ENCODE measurements at regions not wholly inside any gene's neighbourhood (a gene's known extent, or its start where the extent isn't known, plus 50 kb on each side); places are given as distances from the start of the nearest gene placed in this dataset.

DNA sequence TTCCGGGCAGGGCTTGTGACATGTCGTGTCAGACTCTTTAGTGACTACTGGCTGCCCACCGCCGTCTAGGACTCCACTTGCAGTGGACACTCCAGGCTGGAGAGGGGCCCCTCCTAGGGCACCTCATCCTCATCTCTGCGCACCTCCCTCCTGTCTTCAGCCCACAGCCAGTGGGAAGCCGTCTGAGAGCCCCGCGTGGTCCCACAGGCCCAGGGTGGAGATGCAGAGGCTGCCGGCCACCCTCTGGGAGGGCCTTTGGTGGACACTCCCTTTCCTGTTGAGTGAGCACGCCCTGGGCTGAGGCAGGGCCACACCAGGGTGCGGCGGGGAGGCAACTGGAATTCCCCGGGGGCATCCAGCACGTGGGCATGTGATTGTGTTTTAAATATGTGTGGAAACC, 80.5 kb downstream of the IRX2 start:
- no peaks in the 10 kb centered on the region for H3K27me3 Mint-ChIP-seq
- H3K4me1 Mint-ChIP-seq, result no peaks in the 10 kb centered on the region
- H3K27ac Mint-ChIP-seq, result no peak overlapping the region
- H3K36me3 Mint-ChIP-seq, result no peaks in the 10 kb centered on the region
- H3K4me3 Mint-ChIP-seq, result no peak overlapping the region
- no peaks in the 10 kb centered on the region for H3K9me3 Mint-ChIP-seq

DNA sequence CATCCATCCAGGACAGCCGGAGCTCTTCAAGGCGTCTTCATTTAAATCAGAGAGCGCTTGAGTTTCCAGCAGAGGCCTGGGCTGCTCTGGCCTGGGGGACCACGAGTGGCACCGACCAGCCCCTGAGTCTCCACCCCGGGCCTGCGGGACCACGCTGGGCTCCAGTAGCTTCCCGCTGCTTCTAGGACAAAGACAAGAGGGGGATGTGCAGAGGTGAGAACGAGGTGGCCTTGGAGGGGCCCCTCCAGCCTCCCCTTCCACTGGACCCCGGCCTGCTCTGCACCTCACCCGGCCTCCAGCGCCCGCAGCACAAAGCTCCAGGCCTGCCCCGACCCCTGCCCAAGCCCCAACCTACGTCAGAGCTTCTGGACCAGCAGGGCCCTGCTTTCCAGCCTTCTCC, 81.6 kb downstream of the IRX2 start:
- no peak overlapping the region for H3K4me3 Mint-ChIP-seq
- H3K27me3 Mint-ChIP-seq, result no peaks in the 10 kb centered on the region
- no peaks in the 10 kb centered on the region for H3K4me1 Mint-ChIP-seq
- H3K9me3 Mint-ChIP-seq, result no peaks in the 10 kb centered on the region
- H3K36me3 Mint-ChIP-seq, result no peaks in the 10 kb centered on the region
- H3K27ac Mint-ChIP-seq, result no peak overlapping the region

DNA sequence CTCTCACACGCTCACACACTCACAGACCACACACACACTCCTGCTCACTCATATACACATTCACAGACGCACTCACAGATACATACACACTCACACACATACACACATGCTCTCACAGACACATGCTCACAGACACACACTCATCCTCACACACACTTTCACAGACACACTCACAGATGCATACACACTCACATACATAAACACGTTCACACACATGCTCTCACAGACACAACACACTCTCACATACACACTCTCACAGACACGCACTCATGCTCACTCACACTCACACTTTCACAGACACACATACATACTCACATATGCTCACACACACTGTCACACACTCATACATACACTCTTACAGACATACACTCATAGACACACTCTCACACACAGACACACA, 82.2 kb downstream of the IRX2 start:
- no peaks in the 10 kb centered on the region for H3K9me3 Mint-ChIP-seq
- H3K4me3 Mint-ChIP-seq, result no peak overlapping the region
- no peaks in the 10 kb centered on the region for H3K36me3 Mint-ChIP-seq
- H3K4me1 Mint-ChIP-seq, result no peaks in the 10 kb centered on the region
- no peak overlapping the region for H3K27ac Mint-ChIP-seq
- no peaks in the 10 kb centered on the region for H3K27me3 Mint-ChIP-seq

DNA sequence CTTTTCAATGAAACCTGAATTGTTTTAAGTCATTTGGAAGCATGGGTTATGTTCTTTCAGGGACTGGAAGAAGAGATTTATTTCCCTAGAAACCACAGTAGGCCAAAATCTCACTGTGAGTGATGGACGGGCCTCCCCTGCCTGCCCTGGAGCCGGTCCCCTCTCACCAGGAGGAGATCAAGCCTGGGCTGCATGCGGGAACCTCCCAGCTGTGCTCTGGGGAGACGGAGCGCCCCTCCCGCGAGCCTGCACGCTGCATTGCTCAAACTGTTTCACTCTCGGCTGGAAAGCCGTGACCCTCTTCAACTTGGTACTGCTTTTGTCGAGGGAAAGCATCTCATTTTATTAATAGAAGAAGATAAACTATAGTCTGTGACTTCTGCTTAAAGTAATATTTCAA, 85.4 kb downstream of the IRX2 start:
- H3K4me3 Mint-ChIP-seq, result no peak overlapping the region
- no peaks in the 10 kb centered on the region for H3K4me1 Mint-ChIP-seq
- H3K9me3 Mint-ChIP-seq, result peaks cover 0 to 5% (median 0%) of the 10 kb centered on the region in 3 donors
- H3K27me3 Mint-ChIP-seq, result no peaks in the 10 kb centered on the region
- H3K36me3 Mint-ChIP-seq, result no peaks in the 10 kb centered on the region
- H3K27ac Mint-ChIP-seq, result no peak overlapping the region

DNA sequence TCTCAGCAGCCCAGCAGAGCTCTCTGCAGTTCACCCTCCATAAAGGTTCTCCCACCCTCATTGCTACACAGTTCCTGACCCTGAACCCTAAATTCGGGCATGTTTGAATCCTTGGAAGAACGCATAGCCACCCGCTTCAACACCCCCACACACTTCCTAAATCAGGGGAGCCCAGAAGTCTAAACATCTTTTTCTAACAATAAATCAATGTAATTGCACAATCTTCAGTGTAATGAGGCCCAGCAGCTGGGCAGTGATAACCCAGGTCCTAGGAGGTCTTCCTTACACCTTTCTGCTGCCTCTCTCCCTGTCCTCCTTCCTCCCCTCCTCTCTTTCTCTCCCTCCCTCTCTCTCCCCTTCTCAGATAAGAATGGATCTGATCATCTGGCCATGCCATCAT, 88.0 kb downstream of the IRX2 start:
- no peak overlapping the region for H3K27ac Mint-ChIP-seq
- H3K27me3 Mint-ChIP-seq, result no peaks in the 10 kb centered on the region
- no peak overlapping the region for H3K4me3 Mint-ChIP-seq
- H3K4me1 Mint-ChIP-seq, result no peaks in the 10 kb centered on the region
- H3K36me3 Mint-ChIP-seq, result no peaks in the 10 kb centered on the region
- H3K9me3 Mint-ChIP-seq, result peaks cover 0 to 5% (median 3%) of the 10 kb centered on the region in 3 donors

DNA sequence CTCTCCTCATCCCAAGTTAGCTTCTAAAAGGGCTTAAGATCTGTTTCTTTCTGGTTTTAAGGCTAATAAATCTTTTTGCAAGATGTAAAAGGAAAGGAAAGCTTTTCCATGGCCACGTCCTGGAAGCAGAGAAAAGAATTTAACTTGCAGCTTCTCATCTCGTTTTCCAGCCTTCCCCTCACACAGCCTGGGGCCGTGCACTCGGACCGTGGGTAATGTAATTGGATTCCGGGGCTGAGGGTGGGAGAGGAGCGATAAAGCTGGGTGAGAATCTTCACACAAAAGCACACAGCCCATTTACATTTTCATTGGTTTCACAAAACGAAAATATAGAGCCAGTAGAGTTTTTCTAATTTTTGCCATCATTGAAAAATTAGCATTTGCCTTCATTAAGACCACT, 91.2 kb downstream of the IRX2 start:
- Mint-ChIP-seq H3K9me3 (peaks cover 2 to 5% (median 3%) of the 10 kb centered on the region in 3 donors), H3K36me3 (no peaks in the 10 kb centered on the region), H3K4me1 (no peaks in the 10 kb centered on the region), H3K27me3 (no peaks in the 10 kb centered on the region), H3K27ac (no peak overlapping the region), H3K4me3 (no peak overlapping the region)

DNA sequence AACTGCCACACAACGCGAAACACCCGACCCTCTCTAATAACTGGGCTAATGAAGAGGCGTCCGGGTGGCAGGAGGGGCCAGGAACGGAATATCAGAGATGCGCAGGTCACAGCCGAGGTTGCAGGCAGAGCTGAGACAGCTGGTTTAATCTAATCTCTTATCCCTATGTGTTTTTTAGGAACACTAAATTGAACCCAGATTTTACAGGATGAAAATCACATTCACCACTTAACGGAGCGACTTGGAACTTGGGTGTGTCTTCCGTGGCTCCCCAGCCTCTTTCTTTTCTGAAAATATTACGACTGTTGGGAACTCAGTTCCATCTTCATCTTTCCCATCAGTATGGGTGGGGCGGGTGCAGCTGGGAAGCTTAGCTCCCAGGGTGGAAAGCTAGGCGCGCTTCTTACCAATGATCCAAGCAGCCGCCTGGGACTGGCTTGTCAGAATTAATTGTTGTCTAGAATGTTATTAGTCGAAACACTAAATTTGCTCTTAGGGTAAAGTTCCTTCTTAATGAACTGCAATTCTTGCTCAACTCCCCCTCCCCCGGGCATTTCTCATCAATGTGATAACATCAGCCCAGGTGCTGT, 92.5 kb downstream of the IRX2 start:
- Mint-ChIP-seq H3K9me3 (peaks cover 2 to 5% (median 3%) of the 10 kb centered on the region in 3 donors), H3K4me1 (no peaks in the 10 kb centered on the region), H3K4me3 (no peak overlapping the region), H3K27ac (no peak overlapping the region), H3K36me3 (no peaks in the 10 kb centered on the region), H3K27me3 (no peaks in the 10 kb centered on the region)

DNA sequence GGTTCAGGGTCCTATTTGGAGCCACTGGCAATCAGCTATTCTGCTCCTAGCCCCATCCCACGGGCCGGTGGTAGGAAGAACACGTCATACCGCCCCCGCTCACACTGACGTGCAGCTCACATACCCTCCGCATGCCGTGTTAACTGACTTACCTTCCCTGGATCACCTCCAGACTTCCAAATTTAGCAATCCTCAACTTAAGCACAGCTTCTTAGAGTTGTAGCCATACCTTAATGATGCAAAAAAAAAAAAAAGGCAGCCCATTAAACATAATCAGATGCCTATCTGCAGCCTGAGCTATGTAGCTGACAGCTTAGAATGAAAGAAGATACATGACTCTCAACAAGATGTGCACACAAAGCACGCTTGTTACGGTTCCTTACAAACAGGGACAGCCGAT, 93.0 kb downstream of the IRX2 start:
- Mint-ChIP-seq H3K9me3 (peaks cover 2 to 5% (median 3%) of the 10 kb centered on the region in 3 donors), H3K36me3 (no peaks in the 10 kb centered on the region), H3K27ac (no peak overlapping the region), H3K4me3 (no peak overlapping the region), H3K27me3 (no peaks in the 10 kb centered on the region), H3K4me1 (no peaks in the 10 kb centered on the region)

DNA sequence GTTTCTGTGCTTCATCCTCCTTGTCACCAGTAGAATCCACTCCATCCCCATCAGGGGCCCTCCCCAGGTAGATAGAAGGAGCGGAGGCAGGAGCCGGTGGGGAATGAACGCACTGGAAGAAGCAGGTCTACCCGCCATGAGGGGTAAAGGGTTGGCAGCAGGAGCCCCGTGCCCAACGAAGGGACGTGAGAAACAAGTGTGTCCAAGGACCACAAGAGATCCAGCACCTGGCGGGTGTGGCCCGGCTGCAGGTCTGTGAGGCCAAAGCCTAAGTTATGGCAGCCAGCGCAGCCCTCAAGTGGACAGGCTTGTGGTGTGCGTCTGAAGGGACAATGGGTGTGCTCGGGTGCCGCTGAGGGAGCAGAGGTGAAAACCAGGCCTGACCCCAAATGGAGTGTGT, 94.3 kb downstream of the IRX2 start:
- H3K4me3 Mint-ChIP-seq, result no peak overlapping the region
- no peaks in the 10 kb centered on the region for H3K36me3 Mint-ChIP-seq
- H3K4me1 Mint-ChIP-seq, result no peaks in the 10 kb centered on the region
- peaks cover 2 to 5% (median 3%) of the 10 kb centered on the region in 3 donors for H3K9me3 Mint-ChIP-seq
- H3K27ac Mint-ChIP-seq, result no peak overlapping the region
- no peaks in the 10 kb centered on the region for H3K27me3 Mint-ChIP-seq

DNA sequence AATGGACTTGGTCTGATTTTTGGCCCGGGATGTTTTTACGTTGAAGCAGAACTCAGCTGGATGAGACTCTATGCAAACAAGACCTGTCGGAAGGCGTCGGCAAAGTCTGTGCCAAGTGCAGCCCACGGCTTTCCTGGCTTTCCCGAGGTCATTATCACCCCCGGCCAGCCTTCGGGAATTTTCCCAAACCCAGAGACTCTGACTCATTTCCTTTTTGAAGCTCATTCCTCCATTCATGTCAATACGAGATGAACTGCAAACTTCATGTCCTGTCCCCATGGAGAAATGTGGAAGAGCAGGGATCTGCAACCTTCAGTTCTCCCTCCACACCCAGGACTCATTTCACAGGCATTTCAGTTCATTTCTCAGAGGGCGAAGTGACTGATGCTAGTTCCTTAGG, 95.3 kb downstream of the IRX2 start:
- H3K4me1 Mint-ChIP-seq, result no peaks in the 10 kb centered on the region
- H3K27me3 Mint-ChIP-seq, result no peaks in the 10 kb centered on the region
- H3K9me3 Mint-ChIP-seq, result peaks cover 0 to 4% (median 2%) of the 10 kb centered on the region in 3 donors
- H3K27ac Mint-ChIP-seq, result no peak overlapping the region
- no peaks in the 10 kb centered on the region for H3K36me3 Mint-ChIP-seq
- H3K4me3 Mint-ChIP-seq, result no peak overlapping the region

DNA sequence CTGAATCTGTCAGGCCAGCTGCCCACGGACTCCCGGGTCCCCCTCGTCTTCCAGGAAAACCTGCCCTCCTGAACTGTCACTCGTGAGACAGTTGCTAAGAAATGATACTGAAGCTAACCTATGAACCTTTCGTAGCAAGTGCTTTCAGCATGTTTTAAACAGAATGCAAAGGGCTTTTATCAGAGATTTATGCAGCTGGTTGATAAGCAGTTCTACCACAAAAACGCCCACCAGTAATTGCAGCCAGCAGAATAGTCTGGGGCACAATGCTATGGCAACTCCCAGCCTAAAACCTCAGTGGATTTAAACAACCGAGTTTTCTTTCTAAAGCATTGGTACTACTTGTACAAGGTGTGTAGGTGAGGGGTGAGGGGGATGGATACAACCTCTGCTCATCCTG, 97.5 kb downstream of the IRX2 start:
- no peaks in the 10 kb centered on the region for H3K4me1 Mint-ChIP-seq
- no peaks in the 10 kb centered on the region for H3K36me3 Mint-ChIP-seq
- no peak overlapping the region for H3K27ac Mint-ChIP-seq
- H3K27me3 Mint-ChIP-seq, result no peaks in the 10 kb centered on the region
- H3K4me3 Mint-ChIP-seq, result no peak overlapping the region
- peaks cover 0 to 4% (median 4%) of the 10 kb centered on the region in 3 donors for H3K9me3 Mint-ChIP-seq

DNA sequence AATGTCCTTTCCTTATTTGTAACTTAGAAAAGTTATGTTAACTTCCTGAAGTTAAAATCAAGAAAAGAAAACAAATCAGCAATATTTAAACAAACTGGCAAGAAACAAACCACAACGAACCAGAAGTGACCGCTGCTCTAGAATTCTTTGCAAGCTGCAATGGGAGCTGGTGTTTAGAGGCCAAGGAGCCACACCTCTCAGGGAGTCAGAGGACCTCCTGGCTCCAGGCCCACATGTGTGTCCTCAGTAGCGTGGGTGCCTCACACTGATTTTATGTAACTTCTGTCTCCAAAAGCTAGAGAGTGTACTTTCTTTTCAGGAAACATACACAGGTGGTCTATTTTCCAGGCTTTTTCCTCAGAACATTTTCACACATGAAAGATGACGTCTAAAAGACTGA, 100.4 kb downstream of the IRX2 start:
- no peak overlapping the region for H3K4me3 Mint-ChIP-seq

DNA sequence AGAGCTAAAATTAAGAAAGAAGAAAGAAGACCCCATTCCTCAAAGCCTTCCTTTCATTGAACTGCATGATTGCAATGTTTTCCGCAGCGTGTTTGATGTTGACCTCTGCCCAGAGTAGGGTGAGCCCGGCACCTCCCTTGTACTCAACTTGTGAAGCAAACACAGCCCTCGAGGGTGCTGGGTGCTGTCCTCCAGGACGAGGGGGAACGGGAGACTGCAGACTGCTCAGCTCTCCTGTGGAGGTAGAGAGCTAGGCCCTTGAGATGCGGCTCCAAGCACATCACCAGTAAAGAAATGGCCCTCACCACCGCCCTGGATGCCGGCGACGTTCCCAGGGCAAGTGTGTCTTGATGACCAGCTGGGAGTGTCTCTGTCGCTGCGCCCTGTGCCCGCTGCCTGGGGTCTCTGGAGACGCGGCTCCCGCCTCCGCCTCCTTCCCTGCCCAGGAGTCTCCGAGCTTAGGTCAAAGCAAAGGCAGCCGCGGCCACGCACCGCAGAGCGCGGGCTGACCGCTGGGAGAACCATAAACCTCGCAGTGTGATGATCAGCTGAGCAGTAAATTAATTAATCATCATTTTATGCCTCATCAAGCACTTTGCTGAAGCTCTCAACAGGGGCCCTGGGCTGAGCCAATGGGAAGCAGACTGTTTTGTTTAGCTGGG, 108.7 kb downstream of the IRX2 start:
- H3K9me3 Mint-ChIP-seq, result peaks cover 0 to 5% (median 2%) of the 10 kb centered on the region in 3 donors
- H3K4me3 Mint-ChIP-seq, result no peak overlapping the region
- no peaks in the 10 kb centered on the region for H3K4me1 Mint-ChIP-seq
- H3K27me3 Mint-ChIP-seq, result no peaks in the 10 kb centered on the region
- H3K27ac Mint-ChIP-seq, result no peak overlapping the region
- H3K36me3 Mint-ChIP-seq, result no peaks in the 10 kb centered on the region

More for the DNA sequence above, 100.4 kb downstream of the IRX2 start:
- no peaks in the 10 kb centered on the region for H3K4me1 Mint-ChIP-seq
- H3K9me3 Mint-ChIP-seq, result peaks cover 0 to 10% (median 2%) of the 10 kb centered on the region in 3 donors
- no peaks in the 10 kb centered on the region for H3K27me3 Mint-ChIP-seq
- no peaks in the 10 kb centered on the region for H3K36me3 Mint-ChIP-seq
- no peak overlapping the region for H3K27ac Mint-ChIP-seq

DNA sequence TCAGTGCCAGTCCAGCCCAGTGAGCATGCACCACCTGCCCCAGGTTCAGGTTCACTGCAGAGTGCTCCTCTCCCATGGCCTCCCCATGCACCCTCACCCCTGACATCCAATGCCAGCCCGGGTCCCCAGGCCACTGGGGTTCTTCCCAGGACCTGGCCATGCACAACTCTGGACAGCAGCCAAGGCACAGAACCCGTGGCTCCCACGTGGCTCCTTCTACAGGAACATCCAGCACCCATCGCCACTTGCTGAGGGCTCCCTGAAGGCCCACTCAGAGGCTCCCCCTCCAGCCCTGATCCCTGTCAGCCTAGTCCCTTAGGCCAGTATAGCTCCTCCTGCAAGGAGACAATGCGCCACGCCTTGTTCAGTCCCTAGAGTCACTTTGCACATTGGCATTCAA, 110.8 kb downstream of the IRX2 start:
- no peak overlapping the region for H3K4me3 Mint-ChIP-seq
- no peaks in the 10 kb centered on the region for H3K27me3 Mint-ChIP-seq
- no peaks in the 10 kb centered on the region for H3K4me1 Mint-ChIP-seq
- H3K36me3 Mint-ChIP-seq, result no peaks in the 10 kb centered on the region
- peaks cover 0 to 8% (median 2%) of the 10 kb centered on the region in 3 donors for H3K9me3 Mint-ChIP-seq
- no peak overlapping the region for H3K27ac Mint-ChIP-seq

DNA sequence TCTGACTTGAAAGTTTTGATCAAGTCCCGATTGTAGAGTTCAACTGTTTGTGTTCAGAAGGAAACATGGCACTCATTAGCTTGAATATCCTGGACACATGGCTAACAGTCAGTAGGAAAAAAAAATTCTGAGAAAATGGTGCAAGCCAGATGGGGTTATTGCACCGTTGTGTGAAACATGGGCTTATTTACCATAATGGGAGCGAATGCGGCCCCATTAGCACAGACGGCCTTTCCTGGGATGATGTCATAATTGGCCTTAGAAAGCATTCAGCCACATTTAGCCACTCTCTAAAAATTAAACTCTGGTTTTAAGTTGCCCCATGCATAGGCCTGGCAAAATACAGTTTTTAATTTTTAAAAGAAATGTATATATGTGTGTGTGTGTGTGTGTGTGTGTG, 112.1 kb downstream of the IRX2 start:
- H3K27ac Mint-ChIP-seq, result no peak overlapping the region
- H3K4me3 Mint-ChIP-seq, result no peak overlapping the region
- H3K4me1 Mint-ChIP-seq, result no peaks in the 10 kb centered on the region
- H3K36me3 Mint-ChIP-seq, result no peaks in the 10 kb centered on the region
- H3K9me3 Mint-ChIP-seq, result peaks cover 0 to 8% (median 5%) of the 10 kb centered on the region in 3 donors
- H3K27me3 Mint-ChIP-seq, result no peaks in the 10 kb centered on the region

DNA sequence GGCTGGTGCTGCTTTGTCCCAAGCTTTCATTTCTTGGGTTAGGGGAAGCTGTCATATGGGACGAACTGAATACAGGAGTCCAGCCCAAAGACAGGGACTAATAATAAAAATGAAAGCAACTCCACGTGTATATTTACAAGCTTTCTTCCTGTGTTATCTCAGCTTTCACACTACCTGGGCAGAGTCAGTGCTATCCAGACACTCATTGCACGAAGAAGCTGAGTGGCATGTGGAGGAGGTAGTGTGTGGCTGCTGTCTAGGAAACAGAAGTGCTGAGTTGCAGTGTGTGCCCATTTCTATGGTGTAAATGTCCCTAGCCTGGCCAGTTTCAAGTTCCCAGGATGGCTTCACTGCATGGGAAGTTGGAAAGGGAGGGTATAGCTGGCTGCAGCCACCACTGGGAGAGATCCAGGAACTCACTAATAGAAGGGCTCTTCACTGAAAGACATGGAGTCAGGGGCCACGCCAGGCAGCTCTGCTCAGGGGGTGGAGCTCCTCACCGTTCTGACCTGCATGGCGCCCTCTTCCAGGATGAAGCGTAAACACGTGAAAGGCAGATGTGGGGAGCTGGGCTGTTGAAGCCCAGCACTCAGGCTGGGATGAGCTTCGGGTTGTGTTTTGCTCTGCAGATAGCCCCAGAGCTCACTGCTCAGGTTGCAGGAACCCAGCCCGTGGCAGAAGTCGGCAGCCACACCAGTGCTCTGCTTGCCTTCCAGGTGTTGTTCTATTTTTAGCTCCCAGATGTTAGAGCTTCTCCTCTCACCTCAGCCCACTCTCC, 116.9 kb downstream of the IRX2 start:
- Mint-ChIP-seq H3K4me3 (no peak overlapping the region), H3K36me3 (no peaks in the 10 kb centered on the region), H3K27ac (no peak overlapping the region), H3K4me1 (no peaks in the 10 kb centered on the region), H3K9me3 (peaks cover 0 to 9% (median 8%) of the 10 kb centered on the region in 3 donors), H3K27me3 (no peaks in the 10 kb centered on the region)

Measured in IgD-negative memory B cell (primary cell).